PC-3 (cell line): ENCODE measurements at regions not wholly inside any gene's neighbourhood (a gene's known extent, or its start where the extent isn't known, plus 50 kb on each side); places are given as distances from the start of the nearest gene placed in this dataset.
"Not testable (repeated sequence)": the region's sequence is repeated elsewhere in the genome, so short reads cannot be mapped to it uniquely, and the experiment has no call there.

ENCODE experiments used
- ATAC-seq: fragments of 200-7000 bp; cut with Tn5 transposase; 2 replicates; pipeline ENCODE4 v1.9.1; 2020; ENCODE audit warnings: mild to moderate bottlenecking, moderate library complexity
- BruUV-seq: library from RNA; stranded (reverse); fragments of 400-500 nt; replicated peaks from 2 replicates; lab custom pipeline; 2021; lab: Mats Ljungman, UMichigan
- CTCF ChIA-PET: fragments of 300-600 bp; sonication (Branson Sonifier 250); formaldehyde crosslinking; loops from one replicate; lab custom pipeline; 2022; ENCODE audit warnings: antibody characterized with exemption; lab: Charles Lee
- POLR2A ChIA-PET: fragments of 300-600 bp; sonication (Branson Sonifier 250); formaldehyde crosslinking; loops from one replicate; lab custom pipeline; 2022; ENCODE audit warnings: antibody characterized with exemption; ENCODE audit not compliant: unreplicated experiment; lab: Charles Lee
- DNase-seq: peaks from one replicate; pipeline ENCODE4 v3.0.0-alpha.2; 2015
- H2AFZ ChIP-seq: fragments of 300-600 bp; sonication (generic); 2 replicates; pipeline ENCODE4 v1.6.0; 2016; ENCODE audit warnings: antibody characterized with exemption, low read length
- H3F3A ChIP-seq: fragments of 300-600 bp; sonication (generic); one replicate; pipeline ENCODE4 v1.6.0; 2017; ENCODE audit warnings: antibody characterized with exemption, low read length, control low read depth, mild to moderate bottlenecking; ENCODE audit not compliant: unreplicated experiment
- H3K27ac ChIP-seq: fragments of 300-600 bp; sonication (generic); 2 replicates; pipeline ENCODE4 v1.5.1; 2016; ENCODE audit warnings: mild to moderate bottlenecking, low read length
- H3K27me3 ChIP-seq: fragments of 300-600 bp; sonication (generic); 2 replicates; pipeline ENCODE4 v1.6.1; 2016; ENCODE audit warnings: low read length, mixed read lengths
- H3K36me3 ChIP-seq: fragments of 300-600 bp; sonication (generic); 2 replicates; pipeline ENCODE4 v1.6.1; 2016; ENCODE audit warnings: low read depth, mixed run types, low read length, mixed read lengths
- H3K4me1 ChIP-seq: fragments of 300-600 bp; sonication (generic); 2 replicates; pipeline ENCODE4 v1.5.1; 2016; ENCODE audit warnings: low read length; ENCODE audit not compliant: insufficient read depth
- H3K4me2 ChIP-seq: fragments of 300-600 bp; sonication (generic); 2 replicates; pipeline ENCODE4 v1.6.0; 2016; ENCODE audit warnings: low read length
- H3K4me3 ChIP-seq: fragments of 300-600 bp; sonication (generic); 2 replicates; pipeline ENCODE4 v1.5.1; 2016; ENCODE audit warnings: mild to moderate bottlenecking, low read length, mixed read lengths
- H3K79me2 ChIP-seq: fragments of 300-600 bp; sonication (generic); 2 replicates; pipeline ENCODE4 v1.6.1; 2017; ENCODE audit warnings: low read length, mixed read lengths
- H3K9ac ChIP-seq: fragments of 300-600 bp; sonication (generic); 2 replicates; pipeline ENCODE4 v1.6.0; 2016; ENCODE audit warnings: mild to moderate bottlenecking, low read length
- H3K9me2 ChIP-seq: fragments of 300-600 bp; sonication (generic); replicated peaks from 2 replicates; pipeline ENCODE4 v1.6.1; 2016; ENCODE audit warnings: mixed run types, low read length, mixed read lengths
- H3K9me3 ChIP-seq: fragments of 300-600 bp; sonication (generic); 2 replicates; pipeline ENCODE4 v1.6.1; 2016; ENCODE audit warnings: low read length, mixed read lengths
- H4K20me1 ChIP-seq: fragments of 300-600 bp; sonication (generic); 2 replicates; pipeline ENCODE4 v1.6.1; 2016; ENCODE audit warnings: low read length, mixed read lengths
- intact Hi-C: fragments of 100-400 bp; cut with micrococcal nuclease; formaldehyde crosslinking; loops from 2 replicates; pipeline ENCODE4 v1.9.0; 2023

- H3K79me2 ChIP-seq, H3K9me2 ChIP-seq, BruUV-seq, H4K20me1 ChIP-seq, POLR2A ChIA-PET, H3K27me3 ChIP-seq, H2AFZ ChIP-seq, H3K4me3 ChIP-seq, CTCF ChIA-PET, H3K36me3 ChIP-seq, H3F3A ChIP-seq, H3K9ac ChIP-seq, H3K4me2 ChIP-seq, intact Hi-C loops, H3K9me3 ChIP-seq, H3K27ac ChIP-seq, DNase-seq, H3K4me1 ChIP-seq, ATAC-seq: not testable (repeated sequence)
Observed at GRCh38 chr2:110277054-110277453, 64.7 kb upstream of the MTLN start.

GRCh38 chr2:110276092-110276491, 63.7 kb upstream of the MTLN start:
- POLR2A ChIA-PET, ATAC-seq, H3K79me2 ChIP-seq, H2AFZ ChIP-seq, H3K4me3 ChIP-seq, H3K9me3 ChIP-seq, BruUV-seq, DNase-seq, H3K4me1 ChIP-seq, H3F3A ChIP-seq, H3K4me2 ChIP-seq, H3K27ac ChIP-seq, intact Hi-C loops, H3K27me3 ChIP-seq, CTCF ChIA-PET, H3K9me2 ChIP-seq, H3K36me3 ChIP-seq, H4K20me1 ChIP-seq, H3K9ac ChIP-seq: not testable (repeated sequence)

- H3K9ac ChIP-seq, POLR2A ChIA-PET, H2AFZ ChIP-seq, H3K4me2 ChIP-seq, H3K4me3 ChIP-seq, BruUV-seq, H3K27ac ChIP-seq, H3K27me3 ChIP-seq, H3K79me2 ChIP-seq, H3K4me1 ChIP-seq, H3K9me2 ChIP-seq, H3K36me3 ChIP-seq, intact Hi-C loops, ATAC-seq, H4K20me1 ChIP-seq, H3K9me3 ChIP-seq, CTCF ChIA-PET, H3F3A ChIP-seq, DNase-seq: not testable (repeated sequence)
Observed at GRCh38 chr2:110269674-110270073, 57.3 kb upstream of the MTLN start.

- H3F3A ChIP-seq, H3K4me3 ChIP-seq, H4K20me1 ChIP-seq, H3K9ac ChIP-seq, H3K4me1 ChIP-seq, H3K27ac ChIP-seq, H3K9me3 ChIP-seq, CTCF ChIA-PET, H3K36me3 ChIP-seq, H2AFZ ChIP-seq, POLR2A ChIA-PET, H3K4me2 ChIP-seq, intact Hi-C loops, H3K27me3 ChIP-seq, H3K79me2 ChIP-seq, DNase-seq, BruUV-seq, H3K9me2 ChIP-seq: not testable (repeated sequence)
- ATAC-seq: peak; percentile 97
Observed at GRCh38 chr2:110267828-110268407, 55.6 kb upstream of the MTLN start.

GRCh38 chr2:110264804-110265203, 52.5 kb upstream of the MTLN start:
- H3F3A ChIP-seq, H3K9me3 ChIP-seq, H3K4me3 ChIP-seq, H3K4me2 ChIP-seq, CTCF ChIA-PET, H3K4me1 ChIP-seq, H3K27ac ChIP-seq, H3K36me3 ChIP-seq, ATAC-seq, DNase-seq, H3K9me2 ChIP-seq, BruUV-seq, H4K20me1 ChIP-seq, intact Hi-C loops, H3K27me3 ChIP-seq, H3K9ac ChIP-seq, H2AFZ ChIP-seq, H3K79me2 ChIP-seq, POLR2A ChIA-PET: not testable (repeated sequence)

GRCh38 chr2:110264076-110264681, 51.8 kb upstream of the MTLN start:
- POLR2A ChIA-PET, H3K4me1 ChIP-seq, H3K27me3 ChIP-seq, H3K27ac ChIP-seq, ATAC-seq, H3K79me2 ChIP-seq, H3K9me3 ChIP-seq, H4K20me1 ChIP-seq, H3K4me3 ChIP-seq, H3F3A ChIP-seq, intact Hi-C loops, H3K36me3 ChIP-seq, H3K9ac ChIP-seq, H2AFZ ChIP-seq, CTCF ChIA-PET, H3K9me2 ChIP-seq, BruUV-seq, H3K4me2 ChIP-seq, DNase-seq: not testable (repeated sequence)

GRCh38 chr2:110263462-110263861, 51.1 kb upstream of the MTLN start:
- H3K4me3 ChIP-seq, H3K4me2 ChIP-seq, H4K20me1 ChIP-seq, CTCF ChIA-PET, H2AFZ ChIP-seq, H3K27ac ChIP-seq, DNase-seq, H3K9me3 ChIP-seq, H3K4me1 ChIP-seq, H3K36me3 ChIP-seq, BruUV-seq, intact Hi-C loops, H3F3A ChIP-seq, POLR2A ChIA-PET, ATAC-seq, H3K9ac ChIP-seq, H3K27me3 ChIP-seq, H3K9me2 ChIP-seq, H3K79me2 ChIP-seq: not testable (repeated sequence)
